Heart left ventricle (tissue), 16 donors: ENCODE measurements at regions not wholly inside any gene's neighbourhood (a gene's known extent, or its start where the extent isn't known, plus 50 kb on each side); places are given as distances from the start of the nearest gene placed in this dataset.
A peak's percentile ranks its signal among the peaks of the same experiment; 100 is the strongest.

Source experiments
- ATAC-seq, 4 donors: fragments of 200-7000 bp; cut with Tn5 transposase; one replicate each; pipeline ENCODE4 v1.9.1; 2020 to 2022; ENCODE audit warnings: moderate library complexity in 4 of 4, mild to moderate bottlenecking in 3 of 4, moderate number of reproducible peaks in 1 of 4
- DNase-seq, 5 donors: peaks; one replicate each; pipeline ENCODE4 v3.0.0-alpha.2; 2020
- H3K27ac ChIP-seq, 12 donors: fragments of 200-600 bp; sonication (generic) in 4 of 12; one replicate each; pipeline versions ENCODE4 v1.5.0 to v1.8.0; 2016 to 2022; ENCODE audit warnings: mild to moderate bottlenecking in 2 of 12
- H3K27me3 ChIP-seq, 9 donors: fragments of 200-600 bp; sonication (generic) in 2 of 9; one replicate each; pipeline versions ENCODE4 v1.5.1 to v1.8.0; 2016 to 2022; ENCODE audit warnings: mild to moderate bottlenecking in 3 of 9
- H3K36me3 ChIP-seq, 9 donors: fragments of 200-600 bp; sonication (generic) in 2 of 9; one replicate each; pipeline versions ENCODE4 v1.5.0 to v1.8.0; 2018 to 2022; ENCODE audit warnings: mild to moderate bottlenecking in 2 of 9
- H3K4me1 ChIP-seq, 12 donors: fragments of 200-600 bp; sonication (generic) in 4 of 12; one replicate each; pipeline versions ENCODE4 v1.5.0 to v1.8.0; 2016 to 2022; ENCODE audit warnings: mild to moderate bottlenecking in 3 of 12
- H3K4me3 ChIP-seq, 12 donors: fragments of 200-600 bp; sonication (generic) in 4 of 12; one replicate each; pipeline versions ENCODE4 v1.5.0 to v1.8.0; 2017 to 2022; ENCODE audit warnings: mild to moderate bottlenecking in 9 of 12, moderate library complexity in 4 of 12
- H3K9me3 ChIP-seq, 12 donors: fragments of 200-600 bp; sonication (generic) in 4 of 12; one replicate each; pipeline versions ENCODE4 v1.5.0 to v1.8.0; 2016 to 2022; ENCODE audit warnings: mild to moderate bottlenecking in 1 of 12
- POLR2A ChIP-seq, 2 donors: fragments of 450-650 bp; IDR thresholded peaks; one replicate each; pipeline ENCODE4 v1.6.1; 2017; ENCODE audit warnings: antibody characterized with exemption in 2 of 2, mild to moderate bottlenecking in 2 of 2, moderate library complexity in 2 of 2
- WGBS, 4 donors: extraction: QIAGEN DNeasy Blood & Tissue Kit in 2 of 4; methylation state at CpG; one replicate each; pipeline versions ENCODE4 v1.1.5 to v1.1.7; 2013 to 2018; 5-methylcytosine and 5-hydroxymethylcytosine counted together
- intact Hi-C, 10 donors: fragments of 100-400 bp; cut with DNase I; formaldehyde crosslinking; loops; one replicate each; pipeline versions ENCODE4 v1.11.1 to v1.14.2; 2022
- TF ChIP-seq, protein P1 (sequence below), 12 donors: fragments of 200-600 bp; sonication (generic) in 4 of 12; IDR thresholded peaks; one replicate each; pipeline versions ENCODE4 v1.5.0 to v1.8.0; 2018 to 2022; ENCODE audit warnings: antibody characterized with exemption in 12 of 12, mild to moderate bottlenecking in 5 of 12
- donor health status: ischemic (EF 13 %, LVEDD 7.1; RV severe dilation, severe dysfunction).
- donor health status: healthy with polysubstance abuse.
- donor health status: DM: no; HTN: yes; CAD: no.
- donor health status: DM: no; HTN: no; CAD: no.
- donor health status: ischemic (EF 25% LVEDD 6.9; RV normal size, moderate dysfunction).
- donor health status: ischemic (EF 25% LVEDD 5.7; RV mildly dilated, moderate dysfunction).
- donor health status: healthy.
- donor health status: DM: yes; HTN: yes; CAD: no.
- donor health status: ischemic (EF 35%, LVEDD 5.7; RV mildly dilated, moderate dysfunction).
- donor health status: nonischemic (EF 11% LVEDD 7.7; RV severe dilation, severe dysfunction).
- donor health status: DM: yes; HTN: yes; CAD: no.
- donor health status: PGD.
- donor health status: ischemic (EF 29% LVEDD 5.4; RV normal size, mild dysfunction).
- donor health status: nonischemic (EF 23%, LVEDD 6.1; RV moderate dilation, normal function).

DNA sequence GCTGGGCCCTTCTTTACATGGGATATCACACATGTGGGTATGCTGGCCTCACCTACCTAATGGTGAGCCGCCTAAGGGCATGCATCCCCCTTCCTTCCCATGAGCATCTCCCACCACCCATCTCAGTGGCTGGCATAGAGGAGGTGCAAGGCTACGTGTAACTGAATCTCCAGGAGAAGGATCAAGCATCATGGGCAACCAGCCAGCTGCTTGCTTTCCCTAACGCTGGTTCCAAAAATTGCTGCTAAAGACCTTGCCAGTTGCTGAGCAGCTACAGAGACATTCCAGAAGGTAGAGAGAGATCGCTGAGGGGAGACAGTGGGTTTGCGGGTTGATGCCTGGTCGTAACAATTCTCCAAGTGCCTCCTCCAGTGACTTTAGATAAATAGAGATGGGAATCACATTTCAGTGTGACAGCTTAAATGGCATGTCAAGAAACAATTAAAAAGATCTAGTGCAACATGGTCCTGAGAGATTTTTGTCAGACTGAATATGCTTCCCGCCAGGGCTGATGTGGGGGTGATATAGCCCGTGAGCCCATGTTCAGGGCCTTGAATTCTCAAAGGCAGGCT, 378.4 kb upstream of the CDH5 start:
- intact Hi-C loops = no loop called here
- Histone ChIP-seq H3K9me3 (no peaks in the 10 kb centered on the region), H3K27ac (no peak overlapping the region), H3K27me3 (peaks cover 0 to 9% (median 4%) of the 10 kb centered on the region in 9 donors), H3K36me3 (no peaks in the 10 kb centered on the region), H3K4me1 (no peaks in the 10 kb centered on the region), H3K4me3 (no peak overlapping the region)
- ATAC-seq (no peak), DNase-seq (peak in 1 of 5 donors; percentile 29)
- 54 to 64% (median 58%) methylated on average over 7 to 8 of the region's 8 CpGs for WGBS, 4 donors
- TF ChIP-seq, protein P1, sequence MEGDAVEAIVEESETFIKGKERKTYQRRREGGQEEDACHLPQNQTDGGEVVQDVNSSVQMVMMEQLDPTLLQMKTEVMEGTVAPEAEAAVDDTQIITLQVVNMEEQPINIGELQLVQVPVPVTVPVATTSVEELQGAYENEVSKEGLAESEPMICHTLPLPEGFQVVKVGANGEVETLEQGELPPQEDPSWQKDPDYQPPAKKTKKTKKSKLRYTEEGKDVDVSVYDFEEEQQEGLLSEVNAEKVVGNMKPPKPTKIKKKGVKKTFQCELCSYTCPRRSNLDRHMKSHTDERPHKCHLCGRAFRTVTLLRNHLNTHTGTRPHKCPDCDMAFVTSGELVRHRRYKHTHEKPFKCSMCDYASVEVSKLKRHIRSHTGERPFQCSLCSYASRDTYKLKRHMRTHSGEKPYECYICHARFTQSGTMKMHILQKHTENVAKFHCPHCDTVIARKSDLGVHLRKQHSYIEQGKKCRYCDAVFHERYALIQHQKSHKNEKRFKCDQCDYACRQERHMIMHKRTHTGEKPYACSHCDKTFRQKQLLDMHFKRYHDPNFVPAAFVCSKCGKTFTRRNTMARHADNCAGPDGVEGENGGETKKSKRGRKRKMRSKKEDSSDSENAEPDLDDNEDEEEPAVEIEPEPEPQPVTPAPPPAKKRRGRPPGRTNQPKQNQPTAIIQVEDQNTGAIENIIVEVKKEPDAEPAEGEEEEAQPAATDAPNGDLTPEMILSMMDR (IDR thresholded peaks at IDR 0.05) = no peak
- no peak for TF ChIP-seq POLR2A (IDR thresholded peaks at IDR 0.05)

GRCh38 chr16:65984296-65984695, 382.2 kb upstream of the CDH5 start:
- 39 to 49% (median 47%) methylated on average over 3 of the region's 3 CpGs for WGBS, 4 donors

DNA sequence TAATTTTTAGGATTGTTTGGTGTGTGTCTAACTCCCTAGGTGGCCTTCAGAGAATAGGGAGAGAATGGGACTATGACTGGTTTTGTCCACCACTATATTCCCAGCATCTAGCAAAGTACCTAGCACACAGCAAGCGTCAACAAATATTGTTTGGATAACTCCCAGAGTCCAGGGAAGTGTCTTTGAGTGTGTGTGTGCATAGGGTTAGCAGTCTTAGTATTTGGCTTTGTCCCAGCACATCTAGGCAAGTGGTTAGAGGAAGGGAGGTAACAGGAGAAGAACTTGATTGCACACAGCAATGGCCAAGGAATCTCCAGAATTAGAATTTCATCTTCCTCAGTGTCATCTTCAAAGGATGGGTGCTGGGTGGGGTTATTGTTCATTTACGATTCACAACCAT, 385.4 kb upstream of the CDH5 start:
- H3K27me3 ChIP-seq = peaks cover 0 to 9% (median 0%) of the 10 kb centered on the region in 9 donors
- no peak for DNase-seq
- H3K36me3 ChIP-seq = no peaks in the 10 kb centered on the region
- no peaks in the 10 kb centered on the region for H3K4me1 ChIP-seq
- intact Hi-C loops = no loop called here
- no peak for ATAC-seq
- H3K9me3 ChIP-seq = no peaks in the 10 kb centered on the region
- no peak overlapping the region for H3K4me3 ChIP-seq
- WGBS, 4 donors = 76 to 88% (median 86%) methylated on average over 2 of the region's 2 CpGs
- TF ChIP-seq POLR2A (IDR thresholded peaks at IDR 0.05) = no peak
- TF ChIP-seq, protein P1 (IDR thresholded peaks at IDR 0.05) = no peak
- H3K27ac ChIP-seq = no peak overlapping the region

More at GRCh38 chr16:65984296-65984695, 382.2 kb upstream of the CDH5 start:
- ATAC-seq (no peak), DNase-seq (no peak)
- no peak overlapping the region for H3K4me3 ChIP-seq
- TF ChIP-seq, protein P1 (IDR thresholded peaks at IDR 0.05) = no peak
- no peak for TF ChIP-seq POLR2A (IDR thresholded peaks at IDR 0.05)
- intact Hi-C loops = no loop called here
- H3K27me3 ChIP-seq = peaks cover 0 to 9% (median 4%) of the 10 kb centered on the region in 9 donors
- H3K36me3 ChIP-seq = no peaks in the 10 kb centered on the region
- H3K9me3 ChIP-seq = no peaks in the 10 kb centered on the region
- H3K4me1 ChIP-seq = no peaks in the 10 kb centered on the region
- H3K27ac ChIP-seq = no peak overlapping the region

DNA sequence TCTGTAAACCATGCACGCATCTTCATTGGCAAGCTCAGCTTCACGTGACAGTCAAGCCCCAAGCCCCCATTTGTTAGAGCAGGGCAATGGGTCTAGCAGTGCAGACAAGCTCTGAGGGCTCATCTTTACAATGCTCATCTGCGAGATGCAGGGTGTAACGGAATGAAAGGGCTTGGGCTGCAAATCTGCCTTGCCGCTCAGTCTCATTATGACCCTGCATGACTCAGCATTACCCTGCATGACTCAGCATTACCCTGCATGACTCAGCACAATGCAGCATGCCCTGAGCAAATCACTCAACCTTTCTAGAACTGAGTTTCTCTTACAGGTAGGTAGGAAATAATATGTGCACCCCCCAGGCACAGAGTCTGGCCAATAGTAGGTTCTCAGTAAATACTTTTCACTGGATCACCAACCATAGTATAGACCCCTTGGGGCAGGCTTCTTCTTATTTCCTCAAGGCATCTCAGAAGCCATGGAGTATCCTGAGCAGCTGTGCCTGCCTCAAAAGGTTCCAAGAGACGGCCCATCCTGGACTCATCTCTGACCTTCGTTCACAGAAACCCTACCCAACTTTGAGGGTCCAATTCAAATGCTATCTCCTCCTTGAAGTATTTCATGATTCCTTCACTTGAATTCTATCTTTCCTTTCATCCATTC, 391.3 kb upstream of the CDH5 start:
- 74 to 93% (median 89%) methylated on average over 7 of the region's 7 CpGs for WGBS, 4 donors
- H3K9me3 ChIP-seq = peaks cover 0 to 22% (median 4%) of the 10 kb centered on the region in 12 donors
- no peaks in the 10 kb centered on the region for H3K27me3 ChIP-seq
- no peaks in the 10 kb centered on the region for H3K36me3 ChIP-seq
- TF ChIP-seq, protein P1 (IDR thresholded peaks at IDR 0.05) = no peak
- TF ChIP-seq POLR2A (IDR thresholded peaks at IDR 0.05) = no peak
- ATAC-seq (no peak), DNase-seq (no peak)
- no peak overlapping the region for H3K4me3 ChIP-seq
- H3K27ac ChIP-seq = no peak overlapping the region
- H3K4me1 ChIP-seq = no peaks in the 10 kb centered on the region
- intact Hi-C loops = no loop called here
